GM21619 (cell line): ENCODE measurements at regions not wholly inside any gene's neighbourhood (a gene's known extent, or its start where the extent isn't known, plus 50 kb on each side); places are given as distances from the start of the nearest gene placed in this dataset.

ENCODE experiments used
- ATAC-seq: cut with Tn5 transposase; IDR thresholded peaks from one replicate; pipeline ENCODE4 v1.9.1; 2021; ENCODE audit not compliant: unreplicated experiment

GRCh38 chr1:30049748-30050296 is 673.6 kb downstream of the MATN1 start:
- ATAC-seq, result no peak

- ATAC-seq, result no peak
These were observed 674.5 kb downstream of the MATN1 start for GRCh38 chr1:30048905-30049304.

- ATAC-seq, result no peak
These were observed 675.8 kb downstream of the MATN1 start for GRCh38 chr1:30047576-30047975.

GRCh38 chr1:30046751-30047150 is 676.6 kb downstream of the MATN1 start:
- ATAC-seq, result no peak

- no peak for ATAC-seq
These were observed 677.9 kb downstream of the MATN1 start for GRCh38 chr1:30045304-30046090.

GRCh38 chr1:30044656-30045144 is 678.7 kb downstream of the MATN1 start:
- ATAC-seq, result no peak

- no peak for ATAC-seq
These were observed 679.5 kb downstream of the MATN1 start for GRCh38 chr1:30043731-30044408.

- ATAC-seq, result no peak
These were observed 680.1 kb downstream of the MATN1 start for GRCh38 chr1:30043256-30043655.

GRCh38 chr1:30042438-30043147 is 680.8 kb downstream of the MATN1 start:
- ATAC-seq, result no peak

GRCh38 chr1:30041741-30042437 is 681.5 kb downstream of the MATN1 start:
- ATAC-seq, result no peak

- no peak for ATAC-seq
These were observed 683.0 kb downstream of the MATN1 start for GRCh38 chr1:30040081-30041019.

GRCh38 chr1:30039354-30040080 is 683.9 kb downstream of the MATN1 start:
- ATAC-seq, result no peak

- no peak for ATAC-seq
These were observed 685.0 kb downstream of the MATN1 start for GRCh38 chr1:30038134-30039025.

- ATAC-seq, result no peak
These were observed 685.9 kb downstream of the MATN1 start for GRCh38 chr1:30037251-30038118.

GRCh38 chr1:30036666-30037065 is 686.7 kb downstream of the MATN1 start:
- no peak for ATAC-seq

GRCh38 chr1:30036229-30036547 is 687.2 kb downstream of the MATN1 start:
- ATAC-seq, result no peak

GRCh38 chr1:30035522-30036228 is 687.7 kb downstream of the MATN1 start:
- no peak for ATAC-seq
